Thyroid gland (tissue), 4 donors: ENCODE measurements at regions not wholly inside any gene's neighbourhood (a gene's known extent, or its start where the extent isn't known, plus 50 kb on each side); places are given as distances from the start of the nearest gene placed in this dataset.

Experiments used
- DNase-seq, 2 donors: peaks; one replicate each; pipeline ENCODE4 v3.0.0-alpha.2; 2019
- H3K27ac ChIP-seq, 3 donors: fragments of 200-600 bp; sonication (generic); 1 replicate in 2 of 3; 2 replicates in 1 of 3; pipeline ENCODE4 v1.5.1; 2016 to 2019; ENCODE audit warnings: mild to moderate bottlenecking in 1 of 3, moderate library complexity in 1 of 3
- H3K27me3 ChIP-seq: fragments of 200-600 bp; sonication (generic); one replicate; pipeline ENCODE4 v1.5.1; 2019
- H3K36me3 ChIP-seq, 2 donors: fragments of 200-600 bp; sonication (generic); one replicate each; pipeline ENCODE4 v1.5.1; 2016 to 2019
- H3K4me1 ChIP-seq, 2 donors: fragments of 200-600 bp; sonication (generic); one replicate each; pipeline ENCODE4 v1.5.1; 2017 to 2019
- H3K4me3 ChIP-seq, 3 donors: fragments of 200-600 bp; sonication (generic); replicated peaks in 1 of 3; 1 replicate in 2 of 3; 2 replicates in 1 of 3; pipeline ENCODE4 v1.5.1; 2016; ENCODE audit warnings: mild to moderate bottlenecking in 1 of 3
- H3K9me3 ChIP-seq: fragments of 200-600 bp; sonication (generic); one replicate; pipeline ENCODE4 v1.5.1; 2017
- POLR2A ChIP-seq, 2 donors: fragments of 450-650 bp; IDR thresholded peaks; one replicate each; pipeline ENCODE4 v1.6.1; 2017; ENCODE audit warnings: antibody characterized with exemption in 2 of 2, mild to moderate bottlenecking in 2 of 2, moderate library complexity in 1 of 2
- WGBS, 2 donors: methylation state at CpG; one replicate each; pipeline ENCODE4 v1.1.5; 2017; 5-methylcytosine and 5-hydroxymethylcytosine counted together
- intact Hi-C: fragments of 100-400 bp; cut with DNase I; formaldehyde crosslinking; loops from one replicate; pipeline ENCODE4 v1.15.1; 2023
- TF ChIP-seq, protein P1 (sequence below), 6 experiments: fragments of 200-600 bp in 3 of 6; fragments of 450-650 bp in 3 of 6; sonication (generic) in 3 of 6; IDR thresholded peaks; one replicate each; pipeline ENCODE4 v1.5.1; 2016 to 2019; ENCODE audit warnings: antibody characterized with exemption in 6 of 6, mild to moderate bottlenecking in 2 of 6, inconsistent platforms in 1 of 6, moderate library complexity in 1 of 6

GRCh38 chr1:104830534-104830933 is 1080.8 kb downstream of the AMY1C start:
- Histone ChIP-seq H3K4me1 (no peaks in the 10 kb centered on the region), H3K9me3 (no peaks in the 10 kb centered on the region), H3K4me3 (no peak overlapping the region), H3K27me3 (no peaks in the 10 kb centered on the region), H3K27ac (no peak overlapping the region), H3K36me3 (no peaks in the 10 kb centered on the region)
- no peak for TF ChIP-seq POLR2A (IDR thresholded peaks at IDR 0.05)
- TF ChIP-seq, protein P1, sequence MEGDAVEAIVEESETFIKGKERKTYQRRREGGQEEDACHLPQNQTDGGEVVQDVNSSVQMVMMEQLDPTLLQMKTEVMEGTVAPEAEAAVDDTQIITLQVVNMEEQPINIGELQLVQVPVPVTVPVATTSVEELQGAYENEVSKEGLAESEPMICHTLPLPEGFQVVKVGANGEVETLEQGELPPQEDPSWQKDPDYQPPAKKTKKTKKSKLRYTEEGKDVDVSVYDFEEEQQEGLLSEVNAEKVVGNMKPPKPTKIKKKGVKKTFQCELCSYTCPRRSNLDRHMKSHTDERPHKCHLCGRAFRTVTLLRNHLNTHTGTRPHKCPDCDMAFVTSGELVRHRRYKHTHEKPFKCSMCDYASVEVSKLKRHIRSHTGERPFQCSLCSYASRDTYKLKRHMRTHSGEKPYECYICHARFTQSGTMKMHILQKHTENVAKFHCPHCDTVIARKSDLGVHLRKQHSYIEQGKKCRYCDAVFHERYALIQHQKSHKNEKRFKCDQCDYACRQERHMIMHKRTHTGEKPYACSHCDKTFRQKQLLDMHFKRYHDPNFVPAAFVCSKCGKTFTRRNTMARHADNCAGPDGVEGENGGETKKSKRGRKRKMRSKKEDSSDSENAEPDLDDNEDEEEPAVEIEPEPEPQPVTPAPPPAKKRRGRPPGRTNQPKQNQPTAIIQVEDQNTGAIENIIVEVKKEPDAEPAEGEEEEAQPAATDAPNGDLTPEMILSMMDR (IDR thresholded peaks at IDR 0.05), result no peak
- DNase-seq, result no peak
- intact Hi-C loops, result no loop called here
- WGBS, 2 donors, result 93 to 96% methylated on average over 2 of the region's 2 CpGs

GRCh38 chr1:104852151-104852550 is 1102.5 kb downstream of the AMY1C start:
- WGBS, 2 donors, result 73 to 79% methylated on average over 2 of the region's 2 CpGs

GRCh38 chr1:104853276-104853675 is 1103.6 kb downstream of the AMY1C start:
- no peaks in the 10 kb centered on the region for H3K4me1 ChIP-seq
- H3K9me3 ChIP-seq, result no peaks in the 10 kb centered on the region
- H3K27me3 ChIP-seq, result no peaks in the 10 kb centered on the region
- no peak overlapping the region for H3K27ac ChIP-seq
- intact Hi-C loops, result no loop called here
- TF ChIP-seq POLR2A (IDR thresholded peaks at IDR 0.05), result no peak
- TF ChIP-seq, protein P1 (IDR thresholded peaks at IDR 0.05), result no peak
- H3K4me3 ChIP-seq, result no peak overlapping the region
- 82 to 91% methylated on average over 2 of the region's 2 CpGs for WGBS, 2 donors
- DNase-seq, result no peak
- no peaks in the 10 kb centered on the region for H3K36me3 ChIP-seq

More at GRCh38 chr1:104852151-104852550, 1102.5 kb downstream of the AMY1C start:
- H3K4me3 ChIP-seq, result no peak overlapping the region
- no peaks in the 10 kb centered on the region for H3K27me3 ChIP-seq
- H3K9me3 ChIP-seq, result no peaks in the 10 kb centered on the region
- H3K36me3 ChIP-seq, result no peaks in the 10 kb centered on the region
- TF ChIP-seq, protein P1 (IDR thresholded peaks at IDR 0.05), result no peak
- no peak for TF ChIP-seq POLR2A (IDR thresholded peaks at IDR 0.05)
- no peaks in the 10 kb centered on the region for H3K4me1 ChIP-seq
- intact Hi-C loops, result no loop called here
- H3K27ac ChIP-seq, result no peak overlapping the region
- no peak for DNase-seq

- 73 to 81% methylated on average over 2 of the region's 2 CpGs for WGBS, 2 donors
- TF ChIP-seq, protein P1 (IDR thresholded peaks at IDR 0.05), result no peak
- no peak for TF ChIP-seq POLR2A (IDR thresholded peaks at IDR 0.05)
- Histone ChIP-seq H3K27ac (no peak overlapping the region), H3K4me3 (no peak overlapping the region), H3K27me3 (no peaks in the 10 kb centered on the region), H3K4me1 (no peaks in the 10 kb centered on the region), H3K36me3 (no peaks in the 10 kb centered on the region), H3K9me3 (no peaks in the 10 kb centered on the region)
- no peak for DNase-seq
- intact Hi-C loops, result no loop called here
These were observed 1104.8 kb downstream of the AMY1C start for GRCh38 chr1:104854529-104854928.

- Histone ChIP-seq H3K27me3 (no peaks in the 10 kb centered on the region), H3K27ac (no peak overlapping the region), H3K36me3 (no peaks in the 10 kb centered on the region), H3K4me1 (no peaks in the 10 kb centered on the region), H3K4me3 (no peak overlapping the region), H3K9me3 (no peaks in the 10 kb centered on the region)
- 59 to 62% methylated on average over 3 of the region's 3 CpGs for WGBS, 2 donors
- DNase-seq, result no peak
- intact Hi-C loops, result no loop called here
- TF ChIP-seq POLR2A (IDR thresholded peaks at IDR 0.05), result no peak
- TF ChIP-seq, protein P1 (IDR thresholded peaks at IDR 0.05), result no peak
These were observed 1105.9 kb downstream of the AMY1C start for GRCh38 chr1:104855550-104855949.
